HT1080 (cell line): ENCODE measurements at regions not wholly inside any gene's neighbourhood (a gene's known extent, or its start where the extent isn't known, plus 50 kb on each side); places are given as distances from the start of the nearest gene placed in this dataset.

Experiments
- DNase-seq: peaks from one replicate; pipeline ENCODE4 v3.0.0-alpha.2; 2015; ENCODE audit warnings: low read depth

DNA sequence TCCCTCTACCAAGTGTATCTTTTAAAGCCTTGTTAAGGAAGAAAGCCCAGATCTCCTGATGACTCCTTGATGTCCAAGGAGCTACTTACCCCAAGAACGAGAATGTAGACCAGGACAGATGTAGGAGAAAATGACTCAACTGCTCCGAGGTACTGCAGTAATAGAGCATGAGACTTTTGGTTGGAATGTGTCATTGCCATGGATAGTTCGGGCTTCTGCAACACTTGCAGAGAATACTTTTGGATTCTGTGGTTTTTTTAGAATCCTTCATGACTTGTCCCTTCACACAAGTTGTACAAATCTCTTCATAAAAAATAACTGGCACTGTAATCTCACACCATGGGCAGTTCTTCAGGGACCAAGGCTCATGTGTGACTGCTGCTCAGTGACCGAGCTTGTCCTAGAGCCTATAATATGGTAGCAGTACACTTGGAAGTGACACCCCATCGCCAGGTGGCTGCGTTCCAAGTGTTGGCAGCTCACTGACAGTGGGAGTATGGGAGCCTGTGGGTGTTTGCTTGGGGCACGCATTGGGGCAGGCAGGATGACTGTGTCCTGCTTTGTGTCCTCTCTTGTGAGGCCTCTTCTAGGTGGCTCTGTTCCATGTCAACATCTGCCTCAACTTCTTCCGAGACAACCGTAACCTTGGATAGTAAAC is 87.9 kb upstream of the WDR1 start:
- DNase-seq: peak; percentile 62

DNA sequence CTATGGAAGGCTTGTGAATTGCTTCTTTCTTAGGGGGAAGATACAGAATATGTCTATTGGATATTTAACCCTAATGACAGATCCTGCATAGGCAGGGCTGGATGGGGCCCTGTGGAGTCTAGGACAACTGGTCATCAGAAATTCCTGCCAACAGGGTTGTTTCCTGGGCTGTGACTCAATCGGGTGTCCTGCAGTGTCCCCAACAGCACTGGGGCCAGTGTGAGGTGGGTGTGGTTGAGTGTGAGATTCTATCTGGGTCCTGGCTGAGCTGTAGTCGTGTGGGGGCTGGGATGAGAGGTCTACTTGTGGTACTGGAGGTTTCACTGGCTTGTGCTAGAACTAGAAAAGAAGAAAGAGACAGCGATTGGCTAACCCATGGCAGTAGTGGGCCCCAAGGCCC is 87.3 kb upstream of the WDR1 start:
- DNase-seq: peak; percentile 19

DNA sequence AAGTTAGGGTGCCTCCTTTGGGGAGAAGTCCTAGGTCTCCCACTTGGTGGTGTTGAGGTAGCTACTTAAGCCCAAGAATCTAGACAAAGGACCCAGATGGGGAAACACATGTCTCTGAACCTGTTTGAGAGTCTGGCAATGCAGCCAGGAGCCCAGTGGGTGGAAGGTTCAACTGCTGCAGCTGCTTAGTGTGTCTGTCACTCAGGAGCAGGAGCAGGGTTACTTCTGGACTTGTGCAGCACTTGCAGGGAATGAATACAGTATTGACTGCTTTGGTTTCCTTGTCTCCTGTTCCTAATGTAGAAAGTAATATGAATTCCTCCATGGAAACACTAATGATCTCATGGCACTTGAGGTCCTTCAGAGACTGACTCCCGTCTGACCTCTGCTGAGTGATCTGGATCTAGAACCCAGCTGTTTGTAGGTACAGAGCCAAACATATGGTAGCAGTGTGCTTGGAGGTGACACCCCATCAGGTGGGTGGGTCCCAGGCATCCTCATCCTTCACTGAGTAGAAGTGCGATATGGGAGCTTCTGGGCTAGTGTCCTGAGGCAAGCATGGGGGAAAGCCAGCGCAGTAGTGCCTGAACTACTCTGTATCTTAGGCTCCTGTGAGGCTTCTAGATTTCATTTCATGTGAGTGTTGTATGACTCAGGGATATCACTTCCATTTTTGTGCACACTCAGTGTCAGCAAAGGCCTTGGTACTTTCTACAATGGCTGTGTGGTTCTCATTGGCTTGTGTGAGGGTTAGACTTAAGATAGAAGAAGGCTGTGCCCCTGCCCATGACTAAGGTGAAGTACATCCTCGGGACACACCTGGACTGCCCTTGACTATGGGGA is 85.0 kb upstream of the WDR1 start:
- no peak for DNase-seq

DNA sequence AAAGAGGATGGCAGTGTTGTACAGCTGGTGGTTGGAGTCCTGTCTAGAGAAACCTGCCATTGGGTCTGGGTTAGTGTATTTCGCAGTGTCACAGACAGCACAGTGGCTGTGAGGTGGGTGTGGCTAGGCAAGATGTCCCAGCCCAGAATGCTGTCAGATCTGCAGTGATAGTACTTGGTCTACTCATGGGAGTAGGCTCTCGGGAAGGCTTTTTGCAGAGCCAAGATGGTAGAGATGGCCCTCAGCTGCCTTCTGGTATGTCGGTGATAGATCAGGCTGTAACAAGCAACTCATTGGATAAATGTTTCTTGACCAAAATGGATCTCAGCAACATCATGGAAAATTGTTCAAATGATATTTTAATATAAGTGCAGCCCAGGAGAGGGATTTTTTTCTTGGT is 84.3 kb upstream of the WDR1 start:
- DNase-seq: no peak

DNA sequence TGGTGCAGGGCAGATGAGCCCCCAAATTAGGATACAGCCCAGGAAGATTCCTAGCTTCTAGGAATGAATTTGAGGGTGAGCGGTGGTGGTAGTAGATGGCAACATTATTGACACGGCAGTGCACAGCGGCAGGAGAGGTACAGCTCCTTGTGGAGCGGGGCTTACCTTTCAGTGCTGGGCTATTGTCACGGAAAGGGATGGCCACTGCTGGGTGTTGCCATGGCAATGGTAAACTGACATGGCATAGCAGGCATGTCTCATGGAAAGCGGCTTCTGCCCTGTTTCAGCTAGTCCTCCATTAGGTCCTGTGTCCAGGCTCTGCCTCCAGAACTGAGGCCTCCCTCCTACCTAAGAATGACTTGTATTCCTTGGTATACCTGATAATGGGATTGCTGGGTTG is 81.8 kb upstream of the WDR1 start:
- no peak for DNase-seq

DNA sequence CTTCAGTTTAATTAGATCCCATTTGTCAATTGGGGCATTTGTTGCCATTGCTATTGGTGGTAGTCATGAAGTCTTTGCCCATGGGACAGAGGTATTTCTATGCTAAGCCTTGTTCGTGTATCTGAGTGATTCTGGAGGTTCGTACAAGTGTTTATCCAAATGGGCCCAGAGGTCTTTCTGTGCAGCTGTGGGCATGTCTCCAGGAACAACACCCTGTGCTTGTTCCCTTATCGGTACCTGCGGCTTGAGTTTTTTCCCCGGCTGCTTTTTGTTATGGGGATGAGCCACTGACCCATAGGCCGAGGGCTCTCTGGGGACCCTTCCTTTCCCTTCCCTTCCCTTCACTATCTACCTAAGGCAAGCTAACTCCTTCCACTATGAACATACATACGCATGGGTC is 81.4 kb upstream of the WDR1 start:
- DNase-seq: no peak

DNA sequence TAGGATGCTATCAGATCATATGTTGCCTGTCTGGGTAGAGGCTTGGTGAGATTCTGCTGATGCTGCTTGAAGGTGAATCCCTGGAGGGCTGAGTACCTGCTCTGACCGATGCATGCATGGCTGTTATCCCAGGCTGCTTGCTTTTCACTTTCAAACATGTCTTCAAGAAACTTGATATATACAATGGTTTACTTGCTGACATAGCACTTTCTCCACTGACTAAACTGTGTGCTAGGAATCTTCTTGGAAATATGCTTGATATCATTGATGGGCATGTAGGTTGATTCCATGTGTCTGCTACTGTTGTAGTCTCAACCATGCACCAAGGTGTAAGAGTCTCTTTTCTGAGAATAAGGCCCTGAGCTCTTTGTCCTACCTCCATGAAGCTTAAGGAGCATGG is 79.6 kb upstream of the WDR1 start:
- DNase-seq: no peak

DNA sequence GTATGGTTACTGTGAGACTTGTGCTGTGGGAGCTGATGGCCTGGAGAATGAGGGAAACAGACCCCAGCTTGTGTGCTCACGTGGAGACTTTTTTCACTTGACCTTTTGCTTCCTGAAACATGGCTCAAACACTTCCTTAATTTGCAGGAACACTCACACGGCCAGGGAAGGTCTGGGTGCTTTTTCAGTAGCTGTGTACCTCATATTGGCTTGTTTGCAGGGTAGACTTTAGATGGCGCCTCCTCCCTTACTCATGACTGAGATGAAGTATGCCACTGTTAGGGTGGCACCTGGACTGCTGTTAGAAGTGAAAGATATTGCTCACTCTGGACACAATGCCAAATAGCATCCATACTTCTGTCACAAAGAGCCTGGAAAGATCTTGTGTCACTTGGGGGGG is 75.7 kb upstream of the WDR1 start:
- no peak for DNase-seq

DNA sequence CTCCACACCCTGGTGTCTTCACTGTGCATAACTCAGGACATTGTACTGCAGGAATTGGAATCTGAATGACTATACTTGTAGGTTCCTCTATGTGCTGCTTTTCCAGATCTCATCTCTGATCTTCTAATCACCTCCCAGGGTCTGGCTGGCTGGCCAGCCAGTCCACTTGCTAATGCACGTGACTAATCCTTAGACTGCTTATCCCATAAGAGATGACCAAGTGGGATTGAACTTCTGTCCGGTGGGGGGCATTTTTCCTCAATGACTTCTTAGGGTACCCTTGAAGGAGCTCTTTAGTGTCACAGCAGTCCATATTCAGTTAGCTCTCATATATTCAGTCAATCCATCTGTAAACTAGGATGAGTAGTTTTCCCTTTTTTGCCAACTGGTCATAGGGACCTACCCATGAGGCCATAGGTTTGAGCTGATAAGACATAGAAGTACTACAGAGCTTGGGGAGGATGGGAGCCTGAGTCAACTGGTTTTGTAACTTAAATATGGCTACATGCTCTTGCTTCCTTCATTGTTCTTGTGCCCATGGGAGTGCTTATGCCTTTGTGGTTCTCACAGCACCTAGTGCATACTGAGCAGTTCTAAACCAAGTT is 71.9 kb upstream of the WDR1 start:
- DNase-seq: no peak

DNA sequence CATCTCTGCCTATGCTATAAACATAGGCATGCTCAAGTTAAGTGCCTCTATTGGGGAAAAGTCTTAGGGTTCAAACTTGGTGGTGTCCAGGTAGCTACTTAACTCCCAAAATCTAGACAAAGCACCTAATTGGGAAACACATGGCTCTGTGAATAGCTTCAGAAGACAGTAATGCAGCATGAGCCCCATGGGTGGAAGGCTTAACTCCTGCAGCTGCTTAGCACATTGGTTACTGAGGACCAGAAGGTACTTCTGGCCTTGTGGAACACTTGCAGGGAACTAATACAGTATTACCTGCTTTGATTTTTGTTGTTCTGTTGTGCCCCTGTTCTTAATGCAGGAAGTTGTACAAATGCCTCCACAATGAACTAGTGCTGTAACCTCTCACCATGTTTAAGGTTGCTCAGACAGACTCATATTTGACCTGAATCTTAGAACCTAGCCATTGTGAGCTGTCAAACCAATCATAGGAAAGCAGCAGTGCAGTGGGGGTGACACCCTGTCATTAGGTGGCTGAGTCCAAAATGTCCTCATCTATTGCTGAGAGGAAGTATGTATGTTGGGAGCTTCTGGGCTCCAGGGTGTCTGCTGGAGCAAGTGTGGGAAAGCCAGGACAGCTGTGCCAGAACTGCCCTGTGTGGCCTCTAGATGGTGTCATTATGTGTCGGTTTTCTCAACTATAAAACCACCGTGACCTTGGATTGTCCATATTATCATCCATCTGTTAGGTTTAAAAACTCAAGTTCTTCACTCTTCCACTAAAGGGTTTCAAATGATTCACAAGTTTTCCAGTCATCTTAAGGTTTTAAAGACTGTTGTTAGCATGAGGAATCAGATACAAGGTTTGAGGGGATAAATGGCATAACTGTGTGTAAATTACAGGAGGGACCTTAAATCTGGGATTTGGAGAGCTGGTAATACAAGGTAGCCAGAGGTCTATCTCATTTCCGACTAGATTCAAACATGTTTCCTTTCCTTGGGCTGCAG is 69.9 kb upstream of the WDR1 start:
- DNase-seq: peak; percentile 52

DNA sequence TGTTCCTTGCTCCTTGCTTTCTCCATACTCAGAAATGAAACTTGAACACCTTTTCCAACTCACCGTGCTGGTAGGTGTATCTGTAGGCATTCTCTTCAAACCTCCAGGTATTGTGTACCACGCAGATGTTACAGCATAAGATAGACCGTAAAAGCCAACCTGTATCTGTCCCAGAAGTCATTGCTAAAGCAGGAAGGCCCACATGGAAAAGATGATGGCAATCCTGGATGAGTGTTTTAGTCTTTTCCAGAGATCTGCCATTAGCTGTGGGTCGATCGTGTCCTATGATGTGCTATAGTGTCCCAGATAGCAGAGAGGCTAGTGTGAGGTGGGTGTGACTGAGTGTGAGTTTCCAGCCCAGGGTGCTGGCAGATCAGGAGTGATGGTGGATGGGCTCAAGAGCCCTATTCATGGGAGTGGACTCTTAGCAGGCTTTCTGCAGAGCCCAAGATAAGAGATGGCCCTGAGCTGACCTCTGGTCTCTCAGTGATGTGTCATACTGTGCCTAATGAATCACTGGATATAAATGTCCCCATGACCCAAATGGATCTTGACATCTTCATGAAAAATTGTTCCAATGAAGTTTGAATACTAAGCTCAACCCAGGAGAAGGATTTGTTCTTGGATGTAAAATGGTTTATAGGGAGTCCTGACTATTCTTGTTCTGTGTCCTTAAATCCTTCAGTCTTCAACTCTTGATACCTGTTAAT is 69.1 kb upstream of the WDR1 start:
- peak; percentile 39 for DNase-seq

DNA sequence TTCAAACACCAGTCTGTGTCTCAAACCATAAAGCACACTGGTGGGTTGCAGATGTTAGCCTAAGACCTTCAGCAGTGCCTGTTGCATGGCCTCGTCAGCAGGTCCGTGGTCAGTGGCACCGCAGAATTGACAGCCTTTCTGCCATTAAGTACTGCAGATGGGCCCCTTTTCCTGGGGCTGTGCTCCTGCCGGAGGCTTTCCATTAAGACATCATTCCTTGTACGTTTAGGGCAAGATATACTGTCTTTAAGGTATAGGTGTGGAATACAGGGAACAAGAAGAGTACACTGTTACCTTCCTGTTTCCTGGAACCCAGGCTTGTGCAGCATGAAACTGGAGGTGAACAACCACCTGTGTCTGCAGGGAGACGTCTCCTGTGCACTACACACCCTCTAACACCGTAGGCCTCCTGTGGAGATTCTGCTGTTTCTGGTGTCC is 67.9 kb upstream of the WDR1 start:
- DNase-seq: no peak

DNA sequence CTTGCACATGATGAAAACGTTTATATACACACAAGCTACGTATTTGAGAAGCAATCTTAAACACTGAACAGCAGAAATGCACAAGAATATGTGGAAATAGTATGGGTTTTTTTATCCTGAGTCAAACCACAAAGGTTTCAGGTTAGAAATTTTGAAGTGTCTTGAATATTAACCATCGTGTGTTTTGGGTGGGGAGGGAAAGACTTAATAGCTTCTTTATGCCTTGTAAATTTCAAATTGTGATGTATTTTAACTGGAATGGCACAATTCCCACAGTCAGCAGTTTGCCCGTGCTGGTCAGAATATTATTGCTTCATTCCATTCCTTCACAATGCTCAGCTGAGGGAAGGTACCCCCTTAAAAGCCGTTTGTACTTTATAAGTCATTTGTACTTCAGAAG is 67.4 kb upstream of the WDR1 start:
- peak; percentile 44 for DNase-seq

DNA sequence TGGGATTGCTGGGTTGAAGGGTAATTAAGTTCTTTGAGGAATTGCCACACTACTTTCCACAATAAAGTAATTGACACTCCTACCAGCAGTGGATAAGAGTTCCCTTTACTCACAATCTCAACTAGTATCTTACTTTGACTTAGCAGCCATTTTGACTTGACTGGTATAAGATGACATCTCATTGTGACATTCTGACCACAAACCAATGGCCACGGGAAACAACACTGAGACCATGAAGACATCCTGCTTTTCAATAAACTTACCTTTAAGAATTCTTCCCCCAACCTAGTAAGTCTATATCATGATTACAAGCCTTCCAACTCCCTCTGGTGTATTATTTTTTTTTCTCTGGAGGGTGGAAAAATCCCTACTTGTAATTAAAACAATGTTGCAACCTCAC is 66.9 kb upstream of the WDR1 start:
- DNase-seq: no peak

DNA sequence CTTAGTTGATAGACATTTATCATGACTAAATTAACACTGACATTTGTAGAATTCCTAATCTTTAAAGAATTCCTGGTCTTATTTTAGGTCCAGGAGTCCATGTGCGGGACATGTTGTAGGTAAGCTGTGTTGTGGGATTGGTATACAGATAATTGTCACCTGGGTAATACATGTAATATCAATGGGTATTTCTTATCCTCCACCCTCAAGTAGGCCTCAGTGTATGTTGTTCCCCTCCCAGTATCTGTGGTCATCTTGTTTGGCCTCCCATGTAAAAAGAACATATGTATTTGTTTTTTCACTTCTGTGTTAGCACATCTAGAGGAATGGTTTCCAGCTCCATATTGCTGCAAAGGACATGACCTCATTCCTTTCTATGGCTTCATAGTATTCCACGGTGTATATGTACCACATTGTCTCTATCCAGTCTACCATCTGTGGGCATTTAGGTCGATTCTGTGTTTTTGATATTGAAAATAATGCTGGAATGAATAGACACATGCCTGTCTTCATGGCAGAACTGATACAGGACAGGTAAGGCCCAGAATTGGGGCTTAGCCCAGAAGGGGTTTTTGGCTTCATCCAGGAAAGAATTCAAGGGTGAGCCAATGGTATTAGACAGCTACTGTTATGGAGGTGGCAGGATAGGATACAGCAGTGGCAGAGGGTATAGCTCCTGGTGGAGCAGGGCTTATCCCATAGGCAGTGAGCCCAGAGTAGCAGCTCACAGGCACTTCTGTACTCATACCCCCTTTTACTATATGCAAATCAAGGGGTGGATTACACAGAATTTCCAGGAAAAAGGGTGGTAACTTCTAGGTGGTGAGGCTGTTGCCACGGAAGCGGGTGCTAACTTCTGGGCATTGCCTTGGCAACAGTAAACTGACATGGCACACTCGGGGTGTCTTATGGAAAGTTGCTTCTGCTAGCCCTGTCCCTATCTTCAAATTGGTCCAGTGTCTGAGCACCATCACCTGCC is 66.1 kb upstream of the WDR1 start:
- no peak for DNase-seq

DNA sequence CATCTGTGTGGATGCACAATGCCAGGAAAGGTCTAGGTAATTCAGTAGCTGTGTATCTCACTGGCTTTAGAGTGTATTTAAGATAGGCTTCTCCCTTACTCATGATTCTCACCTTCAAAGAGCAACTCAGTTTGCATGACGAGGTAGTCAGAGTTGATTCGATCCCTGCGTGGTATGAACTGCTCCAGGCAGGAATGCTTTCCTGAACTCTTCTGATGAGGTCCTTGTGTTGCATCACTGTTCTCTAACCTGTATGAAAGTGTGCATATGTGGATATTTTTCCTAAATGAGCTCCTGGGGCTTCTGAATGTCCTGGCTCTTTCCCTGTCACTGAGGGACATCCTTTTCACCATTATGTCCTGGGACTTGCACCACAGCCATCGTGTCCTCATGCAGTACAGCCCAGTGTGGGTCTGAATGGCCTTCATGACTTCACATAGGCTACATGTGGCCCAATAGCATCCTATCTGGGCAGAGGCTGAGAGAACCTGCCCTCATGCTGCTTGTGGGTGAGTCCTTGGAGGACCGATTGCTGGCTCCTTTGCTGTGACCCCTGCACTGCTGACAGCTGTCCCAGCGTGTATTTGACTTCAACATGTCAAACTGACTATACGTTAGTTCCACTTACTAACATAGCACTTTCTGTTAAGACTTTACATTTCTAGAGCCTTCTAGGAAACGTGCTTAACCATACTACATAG is 65.3 kb upstream of the WDR1 start:
- DNase-seq: no peak

DNA sequence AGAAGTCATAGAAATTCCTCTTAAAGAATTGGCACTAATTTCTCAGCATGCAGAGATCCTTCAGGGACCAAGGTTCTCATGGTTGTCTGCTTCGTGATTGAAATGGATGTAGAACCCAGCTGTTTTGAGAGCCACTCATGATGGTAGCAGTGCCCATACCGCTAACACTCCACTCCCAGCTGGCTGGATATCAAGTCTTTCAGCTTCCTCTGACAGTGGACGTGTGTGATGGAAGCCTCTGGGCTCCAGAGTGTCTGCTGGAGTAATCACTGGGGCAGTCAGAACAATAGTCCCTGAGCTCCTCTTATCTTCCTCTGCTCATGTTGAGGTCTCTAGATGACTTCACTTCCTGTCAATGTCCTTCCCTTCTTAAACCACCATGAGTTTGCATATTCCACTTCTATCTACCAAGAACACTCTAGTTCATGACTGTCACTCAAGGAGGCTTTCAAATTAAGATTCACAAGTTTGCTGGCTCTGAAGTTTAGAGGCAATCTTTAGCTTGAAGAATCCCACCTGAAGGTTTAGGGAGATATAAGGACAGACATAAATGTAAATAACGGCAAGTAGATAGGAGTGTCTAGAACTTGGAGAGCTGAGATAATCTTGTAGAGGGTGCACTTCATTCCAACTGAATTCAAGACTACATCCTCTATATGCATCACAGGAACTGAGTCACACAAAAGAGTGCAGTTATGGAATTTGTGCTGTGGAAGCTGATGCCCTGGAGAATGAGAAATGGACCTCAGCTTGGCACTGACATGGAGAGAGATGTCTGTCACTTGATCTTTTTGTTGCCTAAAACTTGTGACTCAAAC is 64.5 kb upstream of the WDR1 start:
- peak; percentile 95 for DNase-seq

DNA sequence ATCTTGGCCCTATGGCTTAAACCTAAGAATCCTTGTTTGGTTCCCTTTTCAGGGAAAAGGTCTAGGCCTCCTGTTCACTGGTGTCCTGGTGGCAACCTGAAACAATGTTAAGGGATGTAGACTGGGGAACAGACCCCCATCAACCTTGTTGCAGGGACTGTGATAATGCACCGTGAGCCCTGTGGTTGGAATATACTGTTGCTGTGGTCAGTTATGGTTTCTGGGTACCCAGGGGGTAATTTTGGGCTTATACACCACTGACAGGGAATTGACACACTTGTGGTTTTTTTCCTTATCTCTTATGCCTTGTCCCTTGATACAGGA is 64.0 kb upstream of the WDR1 start:
- DNase-seq: no peak
